WTC11 (cell line): ENCODE measurements at regions not wholly inside any gene's neighbourhood (a gene's known extent, or its start where the extent isn't known, plus 50 kb on each side); places are given as distances from the start of the nearest gene placed in this dataset.

Experiments used
- ELF4 ChIP-seq: sonication (generic); formaldehyde crosslinking; IDR thresholded peaks from 2 replicates; pipeline ENCODE4 v1.8.1; 2022; ENCODE audit warnings: low read depth, mild to moderate bottlenecking, moderate library complexity, missing genetic modification reagents
- ESRRA ChIP-seq: sonication (generic); formaldehyde crosslinking; IDR thresholded peaks from 2 replicates; pipeline ENCODE4 v1.8.1; 2022; ENCODE audit warnings: mild to moderate bottlenecking, missing genetic modification reagents, borderline replicate concordance
- ETV6 ChIP-seq: sonication (generic); formaldehyde crosslinking; IDR thresholded peaks from 2 replicates; pipeline ENCODE4 v1.8.1; 2022; ENCODE audit warnings: mild to moderate bottlenecking, missing genetic modification reagents
- JUN ChIP-seq: sonication (generic); formaldehyde crosslinking; IDR thresholded peaks from 2 replicates; pipeline ENCODE4 v1.8.0; 2023; ENCODE audit warnings: mild to moderate bottlenecking, missing genetic modification reagents
- MXD4 ChIP-seq: fragments of 250-450 bp; sonication (Bioruptor Pico); IDR thresholded peaks from 2 replicates; pipeline ENCODE4 v1.8.0; 2021; ENCODE audit warnings: mild to moderate bottlenecking, moderate library complexity, borderline replicate concordance
- RELA ChIP-seq: sonication (generic); formaldehyde crosslinking; IDR thresholded peaks from 2 replicates; pipeline ENCODE4 v1.8.1; 2022; ENCODE audit warnings: missing genetic modification reagents, mild to moderate bottlenecking, borderline replicate concordance
- SP1 ChIP-seq: sonication (generic); formaldehyde crosslinking; conservative IDR thresholded peaks from 2 replicates; pipeline ENCODE4 v1.8.1; 2022; ENCODE audit warnings: missing genetic modification reagents
- TCF7 ChIP-seq: sonication (generic); formaldehyde crosslinking; IDR thresholded peaks from 2 replicates; pipeline ENCODE4 v1.8.0; 2022; ENCODE audit warnings: mild to moderate bottlenecking, low read depth, missing genetic modification reagents, moderate library complexity
- ZNF263 ChIP-seq: sonication (generic); formaldehyde crosslinking; IDR thresholded peaks from 2 replicates; pipeline ENCODE4 v1.8.1; 2022; ENCODE audit warnings: low read depth, mild to moderate bottlenecking, moderate library complexity, missing genetic modification reagents
- ZNF423 ChIP-seq: fragments of 250-450 bp; sonication (Bioruptor Pico); IDR thresholded peaks from 2 replicates; pipeline ENCODE4 v2.1.2; 2022; ENCODE audit warnings: mild to moderate bottlenecking, moderate library complexity
- TF ChIP-seq, protein P1 (sequence below): fragments of 200-600 bp; IDR thresholded peaks from 2 replicates; pipeline ENCODE4 v1.8.0; 2022; ENCODE audit warnings: antibody characterized with exemption
- TF ChIP-seq, protein P2 (sequence below): fragments of 250-450 bp; sonication (Bioruptor Pico); IDR thresholded peaks from 2 replicates; pipeline ENCODE4 v2.1.2; 2022; ENCODE audit warnings: mild to moderate bottlenecking, moderate library complexity
- TF ChIP-seq, protein P3 (sequence below): sonication (generic); formaldehyde crosslinking; IDR thresholded peaks from 2 replicates; pipeline ENCODE4 v1.8.1; 2022; ENCODE audit warnings: missing genetic modification reagents, borderline replicate concordance
- TF ChIP-seq, protein P4 (sequence below): sonication (generic); formaldehyde crosslinking; IDR thresholded peaks from 2 replicates; pipeline ENCODE4 v1.8.1; 2023; ENCODE audit warnings: mild to moderate bottlenecking, missing genetic modification reagents

DNA sequence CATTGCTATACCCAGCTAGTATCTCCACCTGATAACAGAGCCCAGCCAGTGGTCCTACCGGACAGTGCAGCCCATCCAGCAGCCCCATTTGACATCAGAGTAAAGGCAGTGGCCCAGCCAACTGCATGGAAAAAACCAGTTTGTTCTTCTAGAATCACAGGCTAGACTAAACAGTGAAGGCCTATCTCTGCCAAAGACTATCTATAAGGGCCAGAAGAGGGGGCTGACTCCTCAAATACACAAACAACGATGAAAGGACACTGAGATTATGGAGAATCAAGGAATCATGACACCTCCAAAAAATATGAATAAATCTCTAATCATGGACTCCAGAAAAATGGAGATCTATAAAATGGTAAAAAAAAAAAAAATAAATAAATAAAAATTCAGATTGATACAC, 546.4 kb upstream of the HTR2C start:
- TF ChIP-seq, protein P1, sequence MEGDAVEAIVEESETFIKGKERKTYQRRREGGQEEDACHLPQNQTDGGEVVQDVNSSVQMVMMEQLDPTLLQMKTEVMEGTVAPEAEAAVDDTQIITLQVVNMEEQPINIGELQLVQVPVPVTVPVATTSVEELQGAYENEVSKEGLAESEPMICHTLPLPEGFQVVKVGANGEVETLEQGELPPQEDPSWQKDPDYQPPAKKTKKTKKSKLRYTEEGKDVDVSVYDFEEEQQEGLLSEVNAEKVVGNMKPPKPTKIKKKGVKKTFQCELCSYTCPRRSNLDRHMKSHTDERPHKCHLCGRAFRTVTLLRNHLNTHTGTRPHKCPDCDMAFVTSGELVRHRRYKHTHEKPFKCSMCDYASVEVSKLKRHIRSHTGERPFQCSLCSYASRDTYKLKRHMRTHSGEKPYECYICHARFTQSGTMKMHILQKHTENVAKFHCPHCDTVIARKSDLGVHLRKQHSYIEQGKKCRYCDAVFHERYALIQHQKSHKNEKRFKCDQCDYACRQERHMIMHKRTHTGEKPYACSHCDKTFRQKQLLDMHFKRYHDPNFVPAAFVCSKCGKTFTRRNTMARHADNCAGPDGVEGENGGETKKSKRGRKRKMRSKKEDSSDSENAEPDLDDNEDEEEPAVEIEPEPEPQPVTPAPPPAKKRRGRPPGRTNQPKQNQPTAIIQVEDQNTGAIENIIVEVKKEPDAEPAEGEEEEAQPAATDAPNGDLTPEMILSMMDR = no peak
- TF ChIP-seq MXD4 (CRISPR knock-in tag) = no peak
- TF ChIP-seq ETV6 (CRISPR knock-in tag) = no peak
- no peak for TF ChIP-seq TCF7
- no peak for TF ChIP-seq ELF4 (CRISPR knock-in tag)
- TF ChIP-seq ZNF423 (CRISPR knock-in tag) = no peak
- TF ChIP-seq RELA (CRISPR knock-in tag) = no peak
- TF ChIP-seq ESRRA (CRISPR knock-in tag) = no peak
- TF ChIP-seq, protein P2, sequence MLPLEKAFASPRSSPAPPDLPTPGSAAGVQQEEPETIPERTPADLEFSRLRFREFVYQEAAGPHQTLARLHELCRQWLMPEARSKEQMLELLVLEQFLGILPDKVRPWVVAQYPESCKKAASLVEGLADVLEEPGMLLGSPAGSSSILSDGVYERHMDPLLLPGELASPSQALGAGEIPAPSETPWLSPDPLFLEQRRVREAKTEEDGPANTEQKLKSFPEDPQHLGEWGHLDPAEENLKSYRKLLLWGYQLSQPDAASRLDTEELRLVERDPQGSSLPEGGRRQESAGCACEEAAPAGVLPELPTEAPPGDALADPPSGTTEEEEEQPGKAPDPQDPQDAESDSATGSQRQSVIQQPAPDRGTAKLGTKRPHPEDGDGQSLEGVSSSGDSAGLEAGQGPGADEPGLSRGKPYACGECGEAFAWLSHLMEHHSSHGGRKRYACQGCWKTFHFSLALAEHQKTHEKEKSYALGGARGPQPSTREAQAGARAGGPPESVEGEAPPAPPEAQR (CRISPR knock-in tag) = no peak
- no peak for TF ChIP-seq ZNF263 (CRISPR knock-in tag)
- TF ChIP-seq SP1 (CRISPR knock-in tag) = no peak
- TF ChIP-seq, protein P3, sequence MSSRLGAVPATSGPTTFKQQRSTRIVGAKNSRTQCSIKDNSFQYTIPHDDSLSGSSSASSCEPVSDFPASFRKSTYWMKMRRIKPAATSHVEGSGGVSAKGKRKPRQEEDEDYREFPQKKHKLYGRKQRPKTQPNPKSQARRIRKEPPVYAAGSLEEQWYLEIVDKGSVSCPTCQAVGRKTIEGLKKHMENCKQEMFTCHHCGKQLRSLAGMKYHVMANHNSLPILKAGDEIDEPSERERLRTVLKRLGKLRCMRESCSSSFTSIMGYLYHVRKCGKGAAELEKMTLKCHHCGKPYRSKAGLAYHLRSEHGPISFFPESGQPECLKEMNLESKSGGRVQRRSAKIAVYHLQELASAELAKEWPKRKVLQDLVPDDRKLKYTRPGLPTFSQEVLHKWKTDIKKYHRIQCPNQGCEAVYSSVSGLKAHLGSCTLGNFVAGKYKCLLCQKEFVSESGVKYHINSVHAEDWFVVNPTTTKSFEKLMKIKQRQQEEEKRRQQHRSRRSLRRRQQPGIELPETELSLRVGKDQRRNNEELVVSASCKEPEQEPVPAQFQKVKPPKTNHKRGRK = no peak
- TF ChIP-seq, protein P4, sequence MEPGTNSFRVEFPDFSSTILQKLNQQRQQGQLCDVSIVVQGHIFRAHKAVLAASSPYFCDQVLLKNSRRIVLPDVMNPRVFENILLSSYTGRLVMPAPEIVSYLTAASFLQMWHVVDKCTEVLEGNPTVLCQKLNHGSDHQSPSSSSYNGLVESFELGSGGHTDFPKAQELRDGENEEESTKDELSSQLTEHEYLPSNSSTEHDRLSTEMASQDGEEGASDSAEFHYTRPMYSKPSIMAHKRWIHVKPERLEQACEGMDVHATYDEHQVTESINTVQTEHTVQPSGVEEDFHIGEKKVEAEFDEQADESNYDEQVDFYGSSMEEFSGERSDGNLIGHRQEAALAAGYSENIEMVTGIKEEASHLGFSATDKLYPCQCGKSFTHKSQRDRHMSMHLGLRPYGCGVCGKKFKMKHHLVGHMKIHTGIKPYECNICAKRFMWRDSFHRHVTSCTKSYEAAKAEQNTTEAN (CRISPR knock-in tag) = no peak
- TF ChIP-seq JUN = no peak
